HEK293T (cell line): ENCODE measurements at regions not wholly inside any gene's neighbourhood (a gene's known extent, or its start where the extent isn't known, plus 50 kb on each side); places are given as distances from the start of the nearest gene placed in this dataset.

Experiments used
- FOXA1 ChIP-seq: fragments of 450-650 bp; IDR thresholded peaks from 2 replicates; pipeline ENCODE4 v1.6.1; 2016; ENCODE audit warnings: mild to moderate bottlenecking
- FOXK2 ChIP-seq: fragments of 450-650 bp; IDR thresholded peaks from 2 replicates; pipeline ENCODE4 v1.6.1; 2016; ENCODE audit warnings: mild to moderate bottlenecking
- FOXM1 ChIP-seq: fragments of 450-650 bp; IDR thresholded peaks from 2 replicates; pipeline ENCODE4 v1.6.1; 2017; ENCODE audit warnings: mild to moderate bottlenecking, borderline replicate concordance
- L3MBTL2 ChIP-seq: fragments of 450-650 bp; conservative IDR thresholded peaks from 2 replicates; pipeline ENCODE4 v1.6.1; 2016; ENCODE audit warnings: mild to moderate bottlenecking
- SP1 ChIP-seq: fragments of 450-650 bp; IDR thresholded peaks from 2 replicates; pipeline ENCODE4 v1.6.1; 2017
- TARDBP ChIP-seq: fragments of 450-650 bp; IDR thresholded peaks from 2 replicates; pipeline ENCODE4 v1.6.1; 2016
- ZNF384 ChIP-seq: fragments of 450-650 bp; IDR thresholded peaks from 2 replicates; pipeline ENCODE4 v1.6.1; 2016
- TF ChIP-seq, protein P1 (sequence below): fragments of 450-650 bp; IDR thresholded peaks from 2 replicates; pipeline ENCODE4 v1.6.1; 2016

DNA sequence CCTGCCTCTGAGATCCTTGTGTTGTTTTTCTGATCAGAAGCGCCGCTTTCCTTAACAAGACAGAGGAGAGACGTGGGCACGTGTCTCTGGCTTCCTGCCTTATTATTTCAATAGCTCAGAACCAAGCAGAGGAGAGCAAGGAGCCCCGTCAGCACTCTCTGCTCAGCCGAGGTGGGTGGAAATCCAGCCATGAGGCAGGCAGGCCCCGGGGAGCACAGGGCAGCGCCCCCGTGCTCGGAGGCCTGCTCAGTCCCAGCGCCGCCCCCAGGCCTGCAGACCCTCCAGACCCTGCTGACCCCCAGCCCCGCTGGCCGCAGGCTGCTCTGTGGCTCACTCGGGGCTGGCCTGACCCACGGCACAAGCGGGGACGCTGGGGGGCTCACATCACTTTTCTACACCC lies 162.8 kb downstream of the BRD1 start:
- no peak for TF ChIP-seq SP1
- no peak for TF ChIP-seq FOXA1
- TF ChIP-seq, protein P1, sequence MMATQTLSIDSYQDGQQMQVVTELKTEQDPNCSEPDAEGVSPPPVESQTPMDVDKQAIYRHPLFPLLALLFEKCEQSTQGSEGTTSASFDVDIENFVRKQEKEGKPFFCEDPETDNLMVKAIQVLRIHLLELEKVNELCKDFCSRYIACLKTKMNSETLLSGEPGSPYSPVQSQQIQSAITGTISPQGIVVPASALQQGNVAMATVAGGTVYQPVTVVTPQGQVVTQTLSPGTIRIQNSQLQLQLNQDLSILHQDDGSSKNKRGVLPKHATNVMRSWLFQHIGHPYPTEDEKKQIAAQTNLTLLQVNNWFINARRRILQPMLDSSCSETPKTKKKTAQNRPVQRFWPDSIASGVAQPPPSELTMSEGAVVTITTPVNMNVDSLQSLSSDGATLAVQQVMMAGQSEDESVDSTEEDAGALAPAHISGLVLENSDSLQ: no peak
- no peak for TF ChIP-seq FOXK2
- TF ChIP-seq L3MBTL2: no peak
- TF ChIP-seq ZNF384: no peak
- TF ChIP-seq TARDBP: no peak
- TF ChIP-seq FOXM1: no peak
